GM21786 (cell line): ENCODE measurements at regions not wholly inside any gene's neighbourhood (a gene's known extent, or its start where the extent isn't known, plus 50 kb on each side); places are given as distances from the start of the nearest gene placed in this dataset.

Source experiments
- ATAC-seq: cut with Tn5 transposase; IDR thresholded peaks from one replicate; pipeline ENCODE4 v1.9.1; 2021; ENCODE audit not compliant: unreplicated experiment

DNA sequence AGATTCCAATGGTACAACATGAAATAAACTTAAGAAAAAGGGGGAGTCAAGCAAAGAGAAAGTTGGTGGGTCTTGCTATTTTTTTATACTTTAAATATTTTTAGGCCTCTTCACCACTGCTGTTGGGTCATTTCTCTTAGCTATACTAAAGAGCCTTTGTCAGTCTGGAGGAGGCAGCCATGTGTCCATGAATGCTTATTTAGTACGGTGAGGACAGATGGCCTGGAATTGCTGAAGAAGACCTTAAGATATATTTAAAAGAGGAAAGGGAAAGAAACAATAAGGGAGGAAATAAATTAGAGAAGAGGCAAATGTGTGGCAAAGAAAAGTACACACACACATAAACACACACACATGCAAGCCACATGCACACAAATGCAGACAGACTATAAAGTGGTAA, 560.5 kb upstream of the MEF2C start:
- no peak for ATAC-seq

DNA sequence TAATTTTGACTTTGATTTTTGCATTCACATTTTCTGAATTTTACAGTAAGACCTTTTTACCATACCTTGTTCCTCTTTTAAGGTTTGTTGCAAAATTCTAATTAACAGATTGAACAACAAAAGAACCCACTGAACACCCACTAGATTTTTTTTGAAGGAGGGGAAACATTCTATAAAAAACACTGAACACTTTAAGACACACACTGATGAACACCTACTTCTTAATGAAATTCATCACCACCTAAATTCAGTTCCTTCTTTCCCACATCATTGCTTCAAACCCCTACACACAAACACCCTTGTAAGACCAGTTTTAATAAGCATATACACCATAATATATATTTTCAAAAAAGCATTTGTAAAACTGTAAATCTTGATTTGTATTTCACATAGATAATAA, 559.0 kb upstream of the MEF2C start:
- no peak for ATAC-seq

DNA sequence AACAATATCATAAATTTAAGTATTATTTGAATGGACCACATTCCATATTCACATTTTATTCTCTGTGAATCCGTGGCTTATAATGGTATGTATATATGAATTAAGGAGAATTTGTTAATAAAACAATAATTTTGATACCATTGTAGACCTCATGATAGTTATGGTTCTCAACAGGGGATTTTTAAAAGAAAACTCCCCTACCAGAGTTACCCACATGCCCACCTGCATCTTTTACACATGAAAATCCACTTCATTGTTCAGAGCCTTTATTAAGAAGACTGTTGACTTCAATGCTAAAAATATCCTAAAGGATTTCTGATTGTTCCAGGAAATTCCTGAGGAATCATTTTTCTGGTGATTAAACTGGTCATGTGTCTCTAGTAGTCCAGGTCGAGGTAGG, 557.7 kb upstream of the MEF2C start:
- no peak for ATAC-seq

DNA sequence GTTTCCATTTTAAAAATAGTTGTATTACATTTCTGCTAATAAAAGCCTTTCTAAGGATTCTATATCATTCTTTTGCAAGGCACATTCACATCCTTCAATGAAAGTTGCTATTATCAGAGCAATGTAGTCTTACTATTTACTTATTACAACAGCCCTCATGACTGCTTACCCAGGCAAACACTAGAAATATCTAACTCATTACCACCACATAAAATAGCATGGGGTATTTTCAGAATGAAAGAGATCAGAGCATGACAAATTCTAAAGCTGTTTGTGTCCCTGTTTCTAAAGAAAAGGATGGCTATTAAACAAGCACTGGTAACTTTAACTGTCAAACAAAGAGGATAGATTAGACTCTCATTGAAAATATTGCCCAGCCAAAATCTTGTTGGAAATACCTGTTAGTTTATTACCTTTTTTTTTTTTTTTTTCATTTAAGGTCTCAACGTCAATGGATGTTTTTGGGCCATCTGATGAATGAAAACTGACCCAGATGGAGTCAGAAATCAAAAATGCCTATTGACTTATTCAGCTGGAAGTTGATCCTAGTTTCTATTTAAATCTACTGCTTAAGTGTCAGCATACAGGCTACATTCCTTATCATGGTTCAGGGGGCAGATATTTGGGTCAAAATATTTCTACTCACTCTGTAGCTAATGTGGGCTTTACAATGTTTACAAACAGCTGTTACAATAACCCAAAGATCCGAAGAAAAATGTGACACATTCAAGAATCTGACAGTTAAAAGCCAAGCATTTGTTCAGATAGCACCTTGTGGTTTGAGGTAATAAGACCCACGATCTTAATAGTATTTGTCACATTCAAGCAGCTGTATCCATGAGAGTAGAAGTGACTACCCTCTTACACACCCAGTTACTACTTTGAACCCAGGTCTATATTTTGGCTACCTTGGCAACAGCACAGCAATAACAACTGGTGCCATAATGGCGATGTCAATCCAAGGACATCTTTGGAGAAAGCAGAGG, 554.8 kb upstream of the MEF2C start:
- no peak for ATAC-seq

DNA sequence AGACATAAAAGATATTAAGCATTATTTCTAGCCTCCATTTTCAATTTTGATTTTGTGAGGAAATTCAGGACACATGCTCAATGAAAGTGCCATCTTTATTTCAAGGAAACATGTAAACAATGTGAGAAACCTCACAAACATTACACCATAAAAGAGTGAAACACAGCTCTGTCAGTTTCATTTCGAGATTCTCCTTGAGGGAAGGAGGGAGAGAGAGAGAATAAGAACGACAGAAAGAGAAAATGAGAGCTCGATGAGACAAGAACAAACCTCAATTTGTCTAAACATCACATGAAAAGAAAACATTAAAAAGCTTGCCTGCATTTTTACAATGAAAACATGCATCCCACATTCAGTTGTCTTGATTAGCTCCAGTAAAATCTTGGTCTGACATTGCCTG, 553.5 kb upstream of the MEF2C start:
- no peak for ATAC-seq

DNA sequence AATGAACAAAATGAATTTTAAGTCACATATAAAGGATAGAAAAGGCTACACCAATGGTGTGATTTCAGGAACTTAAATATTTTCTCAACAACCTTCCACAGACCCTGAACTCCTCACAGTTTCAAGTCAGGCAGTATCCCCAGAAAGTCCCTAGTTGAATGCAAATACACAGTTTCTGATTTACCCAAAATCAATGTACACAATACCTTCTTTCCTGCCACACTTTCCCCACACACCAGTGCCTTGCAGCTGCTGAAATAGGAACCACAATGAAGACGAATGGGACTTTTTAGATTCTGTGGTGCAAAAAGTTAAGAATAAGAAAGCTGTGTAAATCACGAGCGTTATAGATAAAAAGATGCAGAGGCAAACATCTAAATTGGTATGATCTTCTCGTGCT, 552.4 kb upstream of the MEF2C start:
- ATAC-seq: peak; percentile 76

DNA sequence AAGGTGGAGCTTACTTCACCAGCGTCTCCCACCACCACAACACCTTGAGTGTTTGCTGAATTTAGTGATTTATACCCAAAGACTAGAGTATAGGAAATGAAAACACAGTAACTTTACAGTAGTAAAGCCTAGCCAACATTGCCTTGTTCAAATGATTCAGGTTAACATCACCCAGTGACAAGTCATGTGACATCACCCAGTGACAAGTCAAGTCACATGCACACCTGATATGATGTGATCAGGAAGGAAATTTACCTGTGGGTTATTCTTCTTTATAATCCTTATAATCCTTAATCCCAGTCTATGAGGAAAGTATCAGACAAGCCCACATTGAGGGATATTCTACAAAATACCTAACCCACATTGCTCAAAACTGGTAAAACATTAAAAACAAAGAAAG, 545.6 kb upstream of the MEF2C start:
- ATAC-seq: no peak

DNA sequence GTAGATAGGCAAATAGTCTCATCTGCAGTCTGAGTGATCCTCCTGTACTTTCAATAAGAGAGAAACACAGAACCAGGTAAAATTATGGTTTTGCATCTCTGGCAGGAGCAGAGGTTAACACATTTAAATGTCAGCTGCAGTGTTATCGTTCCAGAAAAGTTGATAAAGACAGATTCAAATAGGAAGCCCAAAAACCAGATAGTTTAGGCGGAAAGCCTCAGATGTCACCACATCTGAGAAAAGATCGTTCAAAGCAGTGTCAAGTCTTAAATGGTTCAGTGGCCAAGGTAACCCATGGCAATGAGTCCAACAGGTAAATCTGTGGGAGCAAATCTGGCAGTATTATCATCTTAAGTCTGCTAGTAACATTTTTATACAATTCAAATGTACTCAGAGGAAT, 542.1 kb upstream of the MEF2C start:
- ATAC-seq: no peak

DNA sequence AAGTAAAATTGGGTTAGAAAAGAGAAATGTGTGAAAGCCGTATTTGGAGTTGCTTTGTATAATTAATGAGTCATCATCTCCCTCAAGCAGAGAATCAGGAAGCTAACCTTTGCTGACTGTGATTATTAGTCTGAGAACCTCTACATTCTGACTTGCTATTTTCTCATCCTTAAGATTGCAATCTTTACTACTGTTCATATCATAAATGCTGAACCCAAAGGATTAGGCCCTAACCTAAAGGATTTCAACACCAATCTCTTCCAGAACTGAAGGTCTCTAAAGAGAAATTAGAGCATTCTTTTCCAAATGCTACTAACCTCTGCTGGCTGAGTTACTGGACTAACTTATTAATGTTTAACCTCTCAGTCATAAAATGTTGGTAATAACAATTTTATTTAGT, 538.1 kb upstream of the MEF2C start:
- peak; percentile 76 for ATAC-seq

DNA sequence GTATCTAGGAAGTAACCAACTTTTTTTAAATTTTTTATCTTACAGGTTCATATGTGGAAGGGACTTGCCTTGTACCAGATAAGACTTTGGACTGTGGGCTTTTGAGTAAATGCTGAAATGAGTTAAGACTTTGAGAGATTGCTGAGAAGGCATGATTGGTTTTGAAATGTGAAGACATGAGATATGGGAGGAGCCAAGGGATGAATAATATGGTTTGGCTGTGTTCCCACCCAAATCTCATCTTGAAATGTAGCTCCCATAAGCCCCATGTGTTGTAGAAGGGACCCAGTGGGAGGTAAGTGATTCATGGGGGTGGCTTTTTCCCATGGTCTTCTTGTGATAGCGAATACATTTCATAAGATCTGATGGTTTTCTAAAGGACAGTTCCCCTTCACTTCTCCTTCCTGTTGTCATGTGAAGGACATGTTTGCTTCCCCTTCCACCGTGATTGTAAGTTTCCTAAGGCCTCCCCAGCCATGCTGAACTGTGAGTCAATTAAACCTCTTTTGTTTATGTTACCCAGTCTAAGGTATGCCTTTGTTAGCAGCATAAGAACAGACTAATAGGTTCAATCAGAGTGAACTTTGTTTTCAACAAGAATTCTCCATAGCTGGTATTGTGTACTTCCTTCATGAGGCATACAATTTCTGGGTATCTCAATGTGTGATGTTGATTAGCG, 535.6 kb upstream of the MEF2C start:
- ATAC-seq: no peak

DNA sequence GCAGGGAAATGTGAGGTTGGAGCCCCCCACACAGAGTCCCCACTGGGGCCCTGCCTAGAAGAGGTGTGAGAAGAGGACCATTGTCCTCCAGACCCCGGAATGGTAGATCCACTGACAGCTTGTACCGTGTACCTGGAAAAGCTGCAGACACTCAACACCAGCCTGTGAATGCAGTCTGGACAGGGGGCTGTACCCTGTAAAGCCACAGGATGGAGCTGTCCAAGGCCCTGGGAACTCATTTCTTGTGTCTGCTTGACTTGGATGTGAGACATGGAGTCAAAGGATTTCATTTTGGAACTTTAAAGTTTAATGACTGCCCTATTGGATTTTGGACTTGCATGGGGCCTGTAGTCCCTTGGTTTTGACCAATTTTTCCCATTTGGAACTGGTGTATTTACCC, 535.0 kb upstream of the MEF2C start:
- no peak for ATAC-seq

DNA sequence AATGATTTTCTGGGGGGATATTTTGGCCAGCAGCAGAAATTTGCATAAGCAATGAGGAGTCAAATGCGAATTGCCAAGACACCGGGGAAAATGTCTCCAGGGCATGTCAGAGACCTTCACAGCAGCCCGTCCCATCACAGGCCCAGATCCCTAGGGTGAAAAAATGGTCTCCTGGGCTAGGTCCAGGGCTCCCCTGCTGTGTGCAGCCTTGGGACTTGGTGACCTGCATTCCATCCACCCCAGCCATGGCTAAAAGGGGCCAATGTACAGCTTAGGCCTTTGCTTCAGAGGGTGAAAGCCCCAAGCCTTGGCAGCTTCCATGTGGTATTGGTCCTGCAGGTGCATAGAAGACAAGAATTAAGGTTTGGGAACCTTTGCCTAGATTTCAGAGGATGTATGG, 534.5 kb upstream of the MEF2C start:
- no peak for ATAC-seq

DNA sequence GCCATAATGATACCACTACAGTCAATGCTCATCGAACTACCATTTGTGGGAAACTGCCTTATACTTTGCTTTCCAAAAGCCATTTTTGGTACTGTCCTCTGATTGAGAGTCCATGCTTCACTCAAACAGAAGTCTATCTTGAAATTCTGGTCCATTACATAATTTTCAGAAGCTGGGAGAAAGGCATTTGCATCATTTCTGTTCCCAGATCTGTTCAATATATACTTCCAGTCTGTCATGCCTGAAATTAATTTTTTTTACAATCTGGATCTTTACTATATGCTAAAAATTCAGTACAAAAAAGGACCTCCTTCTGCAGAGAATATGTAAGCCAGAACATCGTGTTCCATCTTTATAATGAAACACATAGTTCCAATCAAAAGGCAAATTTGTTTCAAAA, 528.9 kb upstream of the MEF2C start:
- ATAC-seq: no peak

DNA sequence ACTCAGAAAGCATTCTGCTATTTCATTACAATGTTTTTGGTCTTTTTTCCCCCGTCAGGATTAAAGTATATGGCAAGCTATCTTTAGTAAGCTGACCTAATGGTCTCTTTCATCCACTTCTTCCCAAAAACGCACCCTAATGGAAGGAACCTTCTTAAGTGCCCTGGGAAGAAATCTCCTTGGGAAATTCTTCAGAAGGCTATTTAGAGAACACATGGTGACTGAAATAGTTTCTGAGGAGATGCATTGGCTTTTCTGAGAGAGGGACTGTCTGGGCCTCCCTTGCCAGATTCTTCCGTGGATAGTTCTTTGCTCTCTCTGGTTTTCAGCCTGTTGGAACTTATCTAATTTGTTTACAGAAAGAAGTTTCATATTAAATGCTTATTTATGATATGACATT, 524.1 kb upstream of the MEF2C start:
- no peak for ATAC-seq

DNA sequence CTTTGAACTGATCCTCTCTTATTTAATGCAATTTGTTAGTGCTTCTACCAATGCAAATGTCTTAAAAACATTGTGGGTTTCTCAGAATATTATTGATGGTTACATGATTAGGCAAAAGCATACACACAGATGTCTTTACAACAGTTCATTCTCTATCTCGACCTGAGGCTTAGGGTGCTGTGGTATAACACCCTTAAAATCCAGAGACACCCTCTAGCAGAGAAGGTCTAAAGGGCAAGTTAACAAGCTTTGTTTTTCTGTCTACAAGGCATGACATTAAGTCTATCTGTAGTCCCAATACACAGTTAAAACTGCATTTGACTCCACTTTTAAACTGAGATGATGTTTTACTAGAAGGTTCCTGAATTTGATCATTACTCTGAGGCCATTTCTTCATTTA, 518.7 kb upstream of the MEF2C start:
- ATAC-seq: no peak

DNA sequence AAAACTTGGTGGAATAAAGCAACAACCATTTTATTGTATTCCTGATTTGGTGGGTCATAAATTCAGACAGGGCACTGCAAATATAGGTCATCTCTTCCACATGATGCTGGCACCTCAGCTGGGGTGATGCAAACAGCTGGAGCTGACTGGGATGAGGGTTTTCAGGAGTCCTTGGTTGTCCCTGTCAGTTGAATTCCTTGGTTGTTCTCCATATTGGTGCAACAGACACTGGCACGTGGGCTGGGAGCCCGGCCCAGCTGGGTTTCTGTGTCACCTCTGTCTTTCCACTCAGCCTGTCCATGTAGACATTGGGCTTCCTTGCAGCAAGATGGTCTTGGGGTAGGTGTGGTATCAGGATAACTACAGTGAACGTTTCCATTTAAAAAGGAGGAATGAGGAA, 518.0 kb upstream of the MEF2C start:
- ATAC-seq: no peak

DNA sequence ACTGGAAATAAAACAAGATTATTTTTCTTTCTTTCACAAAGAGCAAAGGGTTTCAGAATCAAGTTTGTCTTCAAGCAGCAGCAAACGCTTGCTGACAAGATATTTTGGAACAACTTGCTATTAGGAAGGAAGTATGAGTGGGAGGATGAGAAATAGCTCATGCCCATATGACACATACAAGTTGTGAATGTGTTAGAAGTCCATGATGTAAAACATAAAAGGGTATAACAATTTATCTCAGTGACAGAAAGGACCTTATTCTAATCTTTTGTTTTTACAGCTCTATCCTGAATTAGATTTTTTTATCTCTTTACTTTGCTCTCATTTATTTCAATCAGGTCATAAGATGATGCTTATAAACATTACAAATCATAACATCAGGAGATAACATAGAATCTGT, 516.6 kb upstream of the MEF2C start:
- no peak for ATAC-seq

DNA sequence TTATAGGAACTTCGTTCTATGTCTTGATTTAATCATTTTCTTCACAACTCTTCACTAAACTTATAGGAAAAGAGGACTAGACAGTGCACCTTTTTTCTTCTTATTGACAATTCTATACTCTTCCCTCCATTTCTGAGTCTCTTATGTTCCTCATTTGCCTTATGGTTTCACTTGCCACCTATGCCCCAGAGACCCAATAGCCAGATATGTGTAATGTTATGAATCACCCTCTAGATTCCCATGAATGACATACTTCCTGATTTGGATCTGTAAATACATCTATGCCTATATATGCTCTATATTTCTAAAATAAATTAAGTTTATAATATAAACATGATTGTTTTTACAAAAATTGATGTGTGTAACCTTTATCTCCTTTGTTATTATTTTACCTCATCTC, 514.1 kb upstream of the MEF2C start:
- ATAC-seq: peak; percentile 94

DNA sequence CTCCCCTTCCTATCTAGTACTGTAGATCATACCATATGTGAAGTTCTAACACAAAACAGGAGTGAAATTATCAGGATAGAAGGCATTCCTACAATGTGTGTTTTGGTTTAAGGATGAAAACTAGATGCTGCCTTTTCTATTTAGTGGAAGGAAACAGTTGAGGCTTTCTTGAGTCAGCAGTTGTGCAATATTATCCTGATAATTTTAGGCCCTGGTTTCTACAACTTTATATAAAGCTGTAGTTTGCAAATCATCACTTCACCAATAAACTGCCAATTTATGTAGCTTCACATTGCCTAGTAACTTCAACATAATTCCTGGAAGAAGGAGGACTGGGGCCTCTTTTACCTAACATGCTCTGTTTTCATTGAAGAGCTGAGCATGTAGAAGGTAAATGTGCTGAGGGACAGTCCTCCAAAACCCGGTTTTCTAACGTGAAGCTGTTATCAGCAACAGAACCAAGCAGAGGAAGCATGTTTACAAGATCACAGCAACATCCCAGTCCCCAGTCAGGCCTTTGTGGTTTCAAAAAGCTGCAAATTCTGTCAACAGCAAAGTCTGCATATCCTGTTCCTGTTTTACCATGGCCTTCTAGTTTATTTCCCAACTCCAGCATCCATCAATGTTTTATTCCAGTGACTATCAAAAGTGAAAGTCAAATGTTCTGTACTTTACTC, 513.4 kb upstream of the MEF2C start:
- ATAC-seq: peak; percentile 68

DNA sequence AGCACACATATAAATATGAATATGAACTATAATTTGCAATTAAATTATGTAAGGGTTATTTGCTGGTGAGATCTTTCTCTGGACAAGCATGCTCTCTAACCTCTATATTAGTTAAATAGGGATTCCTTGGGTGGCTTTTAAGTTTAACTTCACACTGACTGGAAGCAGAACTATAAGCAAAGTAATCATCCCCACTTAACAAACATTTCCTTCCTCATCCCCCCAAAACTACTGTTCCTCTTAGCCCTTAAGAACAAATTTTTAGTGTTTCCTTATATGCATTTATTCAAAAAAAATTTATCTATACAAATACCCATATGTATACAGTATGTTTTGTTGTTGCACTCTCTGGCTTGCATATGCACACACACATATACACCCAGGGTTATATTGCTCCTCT, 512.1 kb upstream of the MEF2C start:
- ATAC-seq: no peak

DNA sequence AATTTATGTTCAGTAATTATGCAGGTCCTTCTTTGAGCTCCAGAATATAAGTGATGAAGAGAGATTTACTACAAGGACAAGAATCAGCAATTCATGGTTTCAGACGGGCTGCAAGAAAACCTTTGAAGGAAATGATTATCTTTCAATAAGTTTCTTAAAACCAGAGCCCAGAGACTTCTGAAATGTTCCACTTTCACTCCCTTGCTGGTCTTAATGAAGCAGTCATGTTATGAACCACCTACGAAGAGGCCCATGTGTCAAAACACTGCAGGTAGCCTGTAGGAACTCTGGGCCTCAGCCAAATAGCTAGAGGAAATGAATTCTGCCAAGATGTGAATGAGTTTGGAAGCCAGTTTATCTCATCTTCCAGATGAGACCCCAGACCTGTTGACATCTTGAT, 505.9 kb upstream of the MEF2C start:
- ATAC-seq: no peak

DNA sequence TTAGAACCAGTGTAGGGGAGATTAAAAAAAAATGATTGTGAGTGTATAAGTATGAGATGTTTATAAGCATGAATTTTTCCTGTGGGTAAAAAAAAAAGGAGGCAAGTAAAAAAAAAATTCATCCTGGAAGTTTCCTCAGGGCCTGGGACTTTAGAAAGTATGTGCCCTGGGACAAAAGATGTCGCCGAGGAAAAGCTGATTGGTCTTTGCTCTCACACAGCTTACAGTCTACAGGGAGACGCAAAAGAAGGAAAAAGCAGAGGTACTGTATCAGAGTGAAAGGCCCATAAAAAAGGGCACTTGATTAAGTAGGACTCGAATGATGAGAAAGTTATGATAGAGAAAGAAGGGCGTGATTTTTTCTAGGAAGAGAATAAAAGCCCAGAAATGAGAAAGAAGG, 501.4 kb upstream of the MEF2C start:
- ATAC-seq: no peak
